Stimulated activated CD4-positive, alpha-beta T cell treated with anti-CD3 and anti-CD28 coated beads, Interleukin-2, amount 100 ng/mL, for 48 hours (primary cell): ENCODE measurements at regions not wholly inside any gene's neighbourhood (a gene's known extent, or its start where the extent isn't known, plus 50 kb on each side); places are given as distances from the start of the nearest gene placed in this dataset.

ENCODE experiments used
- DNase-seq, 2 donors: peaks; one replicate each; pipeline ENCODE4 v3.0.0-alpha.2; 2020

DNA sequence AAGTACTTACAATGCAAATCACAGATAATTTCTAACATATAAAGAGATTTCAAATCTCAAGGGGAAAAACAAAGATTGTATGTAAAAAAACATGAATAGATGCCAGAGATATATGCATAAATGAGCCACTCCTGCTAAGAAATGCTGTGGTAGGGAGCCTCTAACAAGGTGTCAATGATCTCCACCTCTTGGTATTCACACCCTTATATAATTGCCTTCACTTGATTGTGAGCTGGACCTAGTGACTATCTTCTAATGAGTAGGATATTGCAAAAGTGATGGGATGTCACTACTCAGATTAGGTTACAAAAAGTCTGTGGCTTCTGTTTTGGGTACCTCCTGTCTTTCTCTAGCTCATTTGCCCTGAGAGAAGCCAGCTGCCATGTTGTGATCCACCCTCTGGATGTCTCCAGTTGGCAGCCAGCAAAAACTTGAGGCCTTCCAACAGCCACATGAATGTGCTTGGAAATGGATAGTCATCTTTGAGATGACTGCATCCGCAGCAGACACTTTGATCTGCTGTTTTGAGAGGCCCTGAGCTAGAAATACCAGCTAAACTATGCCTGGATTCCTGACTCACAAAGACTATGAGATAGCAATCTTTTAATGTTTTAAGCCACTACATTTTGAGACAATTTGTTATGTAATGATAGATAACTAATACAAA, 196.1 kb upstream of the FGGY start:
- no peak for DNase-seq

GRCh38 chr1:59101518-59101917, 195.4 kb upstream of the FGGY start:
- DNase-seq, result no peak

GRCh38 chr1:59103457-59103856, 193.4 kb upstream of the FGGY start:
- DNase-seq, result no peak

DNA sequence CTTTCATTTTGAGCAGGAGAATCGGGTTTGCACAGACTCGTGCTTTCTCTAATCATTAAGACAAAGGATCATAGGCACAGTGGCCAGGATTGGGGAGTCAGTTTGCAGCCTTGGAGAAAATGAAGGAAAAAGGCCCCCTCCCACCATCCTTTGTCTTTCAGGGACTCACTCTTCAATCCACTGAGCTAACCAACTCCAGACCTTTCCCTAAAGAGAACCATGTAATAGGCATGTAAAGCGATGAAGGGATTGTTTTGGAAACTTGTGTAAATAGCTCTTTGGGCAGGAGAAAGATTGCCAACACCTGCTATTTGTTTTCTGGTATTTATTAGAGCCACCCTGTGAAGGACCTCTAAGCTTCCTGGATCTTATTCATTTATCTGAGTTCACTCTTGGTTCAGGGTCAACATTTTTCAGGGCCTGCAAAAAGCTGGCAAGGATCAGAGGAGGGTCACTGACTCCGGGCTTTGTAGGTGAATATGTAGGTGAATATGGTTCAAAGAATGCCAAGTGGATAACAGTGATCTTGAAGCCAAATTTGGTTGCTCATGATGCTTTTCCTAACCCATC, 192.6 kb upstream of the FGGY start:
- no peak for DNase-seq

GRCh38 chr1:59105548-59106507, 191.1 kb upstream of the FGGY start:
- no peak for DNase-seq

DNA sequence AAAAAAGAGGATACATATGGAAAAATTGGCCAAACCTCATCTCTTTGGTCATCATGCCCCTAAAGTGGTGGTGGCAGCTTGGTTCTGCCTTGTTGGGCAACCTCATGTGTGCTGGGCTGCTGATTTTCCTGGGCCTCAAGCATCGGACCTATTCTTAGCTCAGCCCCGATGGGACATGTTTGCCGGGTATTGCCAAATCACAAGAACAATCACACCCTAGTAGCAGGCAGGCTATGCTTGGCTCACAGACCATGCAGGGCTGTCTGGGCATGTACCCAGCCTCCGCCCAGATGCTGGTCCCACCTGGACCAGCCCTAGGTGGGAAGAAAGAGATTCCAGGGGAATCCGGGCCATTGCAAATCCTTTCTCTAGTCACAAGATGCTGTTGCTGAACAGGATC, 189.4 kb upstream of the FGGY start:
- no peak for DNase-seq

DNA sequence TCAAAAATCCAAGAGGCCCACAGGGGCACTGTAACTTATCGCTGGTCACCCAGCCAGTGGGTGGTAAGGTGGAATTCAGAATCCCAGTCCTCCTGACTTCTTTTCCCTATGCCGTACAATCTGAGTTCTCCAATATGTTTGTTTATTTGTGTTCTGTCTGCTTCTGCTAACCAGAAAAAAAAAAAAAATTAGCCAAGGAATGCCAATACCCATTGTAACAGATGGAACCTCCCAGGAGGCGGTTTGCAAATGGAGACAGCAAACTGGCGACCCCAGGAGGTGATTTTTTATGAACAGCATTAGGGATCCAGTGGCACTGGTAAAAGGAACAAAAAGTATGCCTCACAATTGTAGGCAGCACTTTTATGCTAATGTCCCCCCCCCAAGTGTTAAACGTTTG, 189.0 kb upstream of the FGGY start:
- no peak for DNase-seq

GRCh38 chr1:59108481-59109317, 188.2 kb upstream of the FGGY start:
- DNase-seq, result no peak

- DNase-seq, result no peak
These were observed 186.6 kb upstream of the FGGY start for GRCh38 chr1:59110271-59110670.

- no peak for DNase-seq
These were observed 182.9 kb upstream of the FGGY start for GRCh38 chr1:59113876-59114457.

DNA sequence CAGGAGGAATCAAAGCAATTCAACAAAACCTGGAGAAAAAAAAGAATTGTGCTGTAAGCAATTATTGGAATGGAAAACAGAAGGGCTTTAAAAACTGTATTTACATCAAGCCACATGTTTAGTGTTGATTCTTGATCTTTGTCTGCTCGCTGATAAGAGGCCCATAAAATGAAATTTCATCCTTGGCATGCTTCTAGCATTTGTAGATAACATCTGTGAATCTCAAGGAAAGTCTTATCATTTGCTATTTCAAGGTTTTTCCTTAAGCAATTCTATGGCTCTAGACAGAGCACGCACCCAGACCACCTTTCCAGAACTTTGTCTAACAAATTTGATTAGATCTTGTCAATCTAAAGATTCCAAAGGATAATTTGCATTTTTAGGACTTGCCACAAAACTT, 181.0 kb upstream of the FGGY start:
- DNase-seq, result no peak

DNA sequence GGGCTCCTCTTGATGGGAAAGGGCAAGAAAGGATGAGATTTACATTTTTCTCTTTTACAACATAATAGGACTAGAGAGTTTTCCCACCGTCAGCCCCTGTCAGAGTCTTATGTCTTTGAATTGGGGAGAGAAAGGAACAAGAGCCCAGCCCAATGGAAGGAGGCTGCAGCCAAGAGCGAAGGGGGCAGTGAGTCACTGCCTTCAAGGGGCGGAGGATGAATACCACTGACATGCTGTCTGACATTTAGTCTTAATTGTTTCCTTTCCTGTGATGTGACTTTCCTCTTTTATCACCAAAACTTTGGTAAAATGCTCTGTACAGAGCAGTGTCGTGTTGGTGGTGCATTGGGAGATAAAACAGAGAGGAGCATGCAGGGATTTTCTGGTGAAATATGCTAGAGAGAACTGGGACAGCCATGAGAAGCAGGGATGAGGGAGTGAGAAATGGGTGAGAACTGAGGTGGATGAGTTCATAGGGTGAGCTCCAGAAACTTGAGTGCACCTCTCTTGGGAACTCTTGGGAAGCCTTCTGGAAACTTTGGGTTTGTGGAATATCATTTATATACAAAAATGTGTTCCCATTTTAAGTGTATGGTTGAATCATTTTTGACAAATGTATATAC, 179.9 kb upstream of the FGGY start:
- DNase-seq, result no peak

DNA sequence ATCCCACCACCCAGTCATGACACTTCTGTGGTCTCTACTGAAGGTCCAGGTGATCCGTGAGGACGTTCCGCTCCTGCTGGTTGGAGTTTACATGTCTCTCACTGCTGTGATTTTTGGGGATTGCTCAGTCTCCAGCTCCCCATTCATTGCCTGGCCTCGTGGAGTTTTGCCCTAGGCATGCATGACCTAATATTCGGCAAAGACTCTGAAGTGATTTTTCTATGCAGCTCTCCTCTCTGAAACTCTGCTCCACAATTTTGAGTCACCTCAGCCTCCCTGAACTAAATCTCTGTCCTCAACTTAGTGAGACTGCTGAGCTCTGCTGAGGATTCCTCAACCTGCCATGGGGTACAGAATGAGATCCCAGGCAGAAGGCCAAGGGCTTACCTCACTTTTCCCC, 174.4 kb upstream of the FGGY start:
- DNase-seq, result no peak

- no peak for DNase-seq
These were observed 173.7 kb upstream of the FGGY start for GRCh38 chr1:59123081-59123681.

DNA sequence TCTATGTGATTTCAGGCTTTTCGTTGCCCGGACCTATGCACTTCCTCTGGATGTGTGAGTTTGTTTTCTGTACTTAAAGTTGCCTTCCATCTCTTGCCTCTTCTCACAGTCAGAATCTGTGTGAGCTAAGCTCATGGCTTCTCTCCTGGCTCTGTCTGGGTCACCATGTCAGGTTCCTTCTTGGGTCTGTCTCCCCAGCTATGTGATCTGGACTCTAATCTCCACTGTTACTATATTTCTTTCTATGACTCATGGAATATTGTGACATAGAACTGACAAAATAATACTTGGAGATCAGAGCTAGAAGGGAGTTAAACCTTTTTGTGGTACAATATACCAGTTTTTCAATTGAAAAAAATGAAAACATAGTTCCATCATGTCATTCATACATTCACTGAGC, 172.7 kb upstream of the FGGY start:
- DNase-seq, result no peak

DNA sequence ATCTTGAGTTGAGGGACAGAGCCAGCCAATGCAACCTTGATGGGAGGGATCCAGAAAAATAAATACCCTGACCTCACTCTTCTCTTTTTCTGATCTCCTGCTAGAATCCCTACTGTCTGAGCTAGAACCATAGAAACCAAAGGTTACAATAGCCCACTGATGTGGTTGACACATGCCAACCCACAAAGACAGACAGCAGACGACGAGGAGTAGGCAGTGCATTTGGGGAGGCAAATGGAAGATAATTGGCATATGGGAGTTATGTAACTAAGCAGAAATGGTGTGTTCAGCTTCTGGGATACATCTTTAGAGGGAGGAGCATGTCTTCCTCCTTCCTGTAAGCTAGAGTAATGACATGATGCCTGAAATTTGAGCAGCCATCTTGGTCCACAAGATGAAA, 171.7 kb upstream of the FGGY start:
- DNase-seq, result no peak

- DNase-seq, result no peak
These were observed 171.1 kb upstream of the FGGY start for GRCh38 chr1:59125676-59126320.

- DNase-seq, result no peak
These were observed 170.5 kb upstream of the FGGY start for GRCh38 chr1:59126366-59126765.

GRCh38 chr1:59128239-59128736, 168.6 kb upstream of the FGGY start:
- no peak for DNase-seq

DNA sequence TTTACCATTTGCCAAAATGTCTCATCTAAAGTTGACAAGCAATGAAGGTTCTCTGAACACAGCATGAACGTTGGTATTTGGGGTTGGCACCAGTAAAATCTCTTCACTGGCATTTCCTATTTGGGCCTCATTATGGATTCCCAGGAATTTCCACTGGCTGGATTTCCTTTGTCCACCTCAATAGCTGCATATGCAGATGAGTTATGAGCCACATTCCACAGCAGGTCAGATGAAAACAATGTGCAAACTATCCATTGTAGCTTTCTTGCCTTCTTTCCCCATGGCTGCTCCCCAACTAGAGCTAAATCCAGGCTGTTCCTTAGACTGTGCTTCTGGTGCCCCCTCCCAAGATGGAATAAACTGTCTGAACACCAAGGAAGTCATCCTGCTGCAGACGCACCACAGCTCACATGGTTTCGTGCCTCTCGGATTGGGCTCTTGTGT, 168.1 kb upstream of the FGGY start:
- DNase-seq, result no peak

DNA sequence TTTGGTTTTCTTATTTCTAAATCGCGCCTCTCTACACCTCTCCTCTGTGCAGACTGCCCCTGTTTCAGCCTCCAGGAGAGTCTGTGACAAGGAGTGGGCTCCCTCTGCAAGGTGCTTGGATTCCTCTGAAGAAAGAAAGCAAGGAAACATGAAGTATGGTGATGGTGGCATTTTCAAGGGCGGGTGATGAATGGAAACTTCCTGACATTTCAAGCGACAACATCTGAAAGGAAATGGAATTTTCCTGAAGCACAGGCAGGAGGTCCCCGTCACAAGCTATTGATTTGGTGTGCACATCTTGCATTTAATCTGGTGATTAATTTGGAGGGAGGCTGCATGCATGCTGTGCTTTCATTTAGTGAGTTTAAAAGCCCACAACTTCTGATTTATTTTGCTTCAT, 164.6 kb upstream of the FGGY start:
- no peak for DNase-seq
